Upper lobe of left lung (tissue), 6 donors: ENCODE measurements at regions not wholly inside any gene's neighbourhood (a gene's known extent, or its start where the extent isn't known, plus 50 kb on each side); places are given as distances from the start of the nearest gene placed in this dataset.

Experiments used
- ATAC-seq, 2 donors: fragments of 200-7000 bp; cut with Tn5 transposase; one replicate each; pipeline ENCODE4 v1.9.1; 2022; ENCODE audit warnings: mild to moderate bottlenecking in 2 of 2, moderate library complexity in 2 of 2; ENCODE audit not compliant: low FRiP score in 2 of 2
- DNase-seq, 2 donors: peaks; one replicate each; pipeline ENCODE4 v3.0.0-alpha.2; 2019 to 2020
- H3K27ac ChIP-seq, 4 donors: fragments of 200-600 bp; sonication (generic); one replicate each; pipeline ENCODE4 v1.5.1; 2016 to 2019
- H3K27me3 ChIP-seq, 4 donors: fragments of 200-600 bp; sonication (generic); one replicate each; pipeline ENCODE4 v1.5.1; 2017 to 2019
- H3K36me3 ChIP-seq, 4 donors: fragments of 200-600 bp; sonication (generic); one replicate each; pipeline ENCODE4 v1.5.1; 2016 to 2019
- H3K4me1 ChIP-seq, 4 donors: fragments of 200-600 bp; sonication (generic); one replicate each; pipeline ENCODE4 v1.5.1; 2018 to 2019
- H3K4me3 ChIP-seq, 4 donors: fragments of 200-600 bp; sonication (generic); one replicate each; pipeline ENCODE4 v1.5.1; 2017 to 2019; ENCODE audit warnings: mild to moderate bottlenecking in 2 of 4, moderate library complexity in 1 of 4
- H3K9me3 ChIP-seq, 4 donors: fragments of 200-600 bp; sonication (generic); one replicate each; pipeline ENCODE4 v1.5.1; 2018 to 2019
- CTCF ChIP-seq, 6 experiments: fragments of 450-650 bp in 4 of 6; fragments of 200-600 bp in 2 of 6; sonication (generic) in 2 of 6; IDR thresholded peaks; one replicate each; pipeline ENCODE4 v1.5.1; 2016 to 2019; ENCODE audit warnings: antibody characterized with exemption in 6 of 6
- EP300 ChIP-seq, 4 donors: sonication (generic); formaldehyde crosslinking; IDR thresholded peaks; one replicate each; pipeline ENCODE4 v1.5.1; 2017; ENCODE audit warnings: antibody characterized with exemption in 4 of 4, control low read depth in 2 of 4
- POLR2A ChIP-seq, 4 donors: fragments of 450-650 bp; IDR thresholded peaks; one replicate each; pipeline ENCODE4 v1.5.1; 2016 to 2017; ENCODE audit warnings: antibody characterized with exemption in 4 of 4, mild to moderate bottlenecking in 2 of 4
- POLR2AphosphoS5 ChIP-seq, 2 donors: sonication (generic); formaldehyde crosslinking; IDR thresholded peaks; one replicate each; pipeline ENCODE4 v1.5.1; 2017; ENCODE audit warnings: antibody characterized with exemption in 2 of 2
- WGBS, 2 donors: methylation state at CpG; one replicate each; pipeline ENCODE4 v1.1.5; 2017 to 2018; 5-methylcytosine and 5-hydroxymethylcytosine counted together
- donor health status: DM: no; HTN: no; CAD: no; lungs with moderate emphysema.
- donor health status: DM: no; HTN: yes; CAD: no; lungs with severe emphysema.

- DNase-seq (no peak), ATAC-seq (no peak)
- no peaks in the 10 kb centered on the region for H3K9me3 ChIP-seq
- H3K4me3 ChIP-seq, result no peak overlapping the region
- no peaks in the 10 kb centered on the region for H3K27me3 ChIP-seq
- no peak overlapping the region for H3K27ac ChIP-seq
- no peaks in the 10 kb centered on the region for H3K36me3 ChIP-seq
- 60 to 81% methylated on average over 1 of the region's 1 CpG for WGBS, 2 donors
- H3K4me1 ChIP-seq, result no peaks in the 10 kb centered on the region
- no peak for TF ChIP-seq EP300 (IDR thresholded peaks at IDR 0.05)
- TF ChIP-seq POLR2AphosphoS5 (IDR thresholded peaks at IDR 0.05), result no peak
- no peak for TF ChIP-seq POLR2A (IDR thresholded peaks at IDR 0.05)
- TF ChIP-seq CTCF (IDR thresholded peaks at IDR 0.05), result no peak
Observed at GRCh38 chr3:95883801-95884200, 930.6 kb upstream of the EPHA6 start.

DNA sequence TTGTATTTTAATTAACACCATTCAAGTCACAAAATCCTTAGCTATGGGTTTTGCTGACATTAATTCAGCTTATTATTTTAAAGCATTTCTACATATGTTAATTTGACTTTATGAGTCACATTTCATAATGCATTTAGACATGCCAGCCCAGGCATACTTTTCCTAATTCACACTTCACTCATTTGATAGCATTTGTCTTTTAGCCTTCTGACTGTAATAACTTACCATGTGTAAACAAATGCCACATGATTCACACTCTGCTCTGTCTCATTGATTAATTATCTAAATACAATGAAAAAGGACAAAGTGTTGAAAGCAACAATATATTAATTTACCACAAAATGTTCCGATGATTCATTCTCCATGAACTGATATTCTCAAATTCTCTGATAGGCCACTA lies 927.8 kb upstream of the EPHA6 start:
- H3K4me1 ChIP-seq, result no peaks in the 10 kb centered on the region
- no peaks in the 10 kb centered on the region for H3K36me3 ChIP-seq
- ATAC-seq (no peak), DNase-seq (no peak)
- H3K27me3 ChIP-seq, result no peaks in the 10 kb centered on the region
- TF ChIP-seq EP300 (IDR thresholded peaks at IDR 0.05) (no peak), CTCF (IDR thresholded peaks at IDR 0.05) (no peak), POLR2AphosphoS5 (IDR thresholded peaks at IDR 0.05) (no peak), POLR2A (IDR thresholded peaks at IDR 0.05) (no peak)
- no peak overlapping the region for H3K4me3 ChIP-seq
- 90 to 92% methylated on average over 1 of the region's 1 CpG for WGBS, 2 donors
- H3K9me3 ChIP-seq, result no peaks in the 10 kb centered on the region
- no peak overlapping the region for H3K27ac ChIP-seq

DNA sequence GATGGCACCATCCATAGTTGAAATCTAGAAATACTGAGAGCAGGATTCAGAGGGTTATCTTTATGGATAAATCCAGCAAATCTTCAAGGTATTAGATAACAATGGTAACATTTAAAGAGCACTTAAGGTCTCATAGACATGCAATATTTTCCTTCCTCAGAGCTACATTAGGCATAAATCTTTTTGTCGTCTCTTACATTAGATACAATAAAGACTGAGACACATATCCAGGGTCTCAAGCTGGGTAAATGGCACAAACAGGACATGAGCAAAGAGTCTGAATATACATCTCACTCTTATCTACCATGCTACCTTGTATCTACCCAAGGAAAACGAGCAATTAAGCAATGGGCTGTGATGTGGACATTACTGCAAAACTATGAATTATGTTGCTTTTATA lies 927.3 kb upstream of the EPHA6 start:
- Histone ChIP-seq H3K27me3 (no peaks in the 10 kb centered on the region), H3K27ac (no peak overlapping the region), H3K36me3 (no peaks in the 10 kb centered on the region), H3K4me1 (no peaks in the 10 kb centered on the region), H3K9me3 (no peaks in the 10 kb centered on the region), H3K4me3 (no peak overlapping the region)
- TF ChIP-seq POLR2A (IDR thresholded peaks at IDR 0.05) (no peak), POLR2AphosphoS5 (IDR thresholded peaks at IDR 0.05) (no peak), CTCF (IDR thresholded peaks at IDR 0.05) (no peak), EP300 (IDR thresholded peaks at IDR 0.05) (no peak)
- no peak for ATAC-seq
- DNase-seq, result no peak
- WGBS, 2 donors, result 69 to 70% methylated on average over 2 of the region's 2 CpGs

DNA sequence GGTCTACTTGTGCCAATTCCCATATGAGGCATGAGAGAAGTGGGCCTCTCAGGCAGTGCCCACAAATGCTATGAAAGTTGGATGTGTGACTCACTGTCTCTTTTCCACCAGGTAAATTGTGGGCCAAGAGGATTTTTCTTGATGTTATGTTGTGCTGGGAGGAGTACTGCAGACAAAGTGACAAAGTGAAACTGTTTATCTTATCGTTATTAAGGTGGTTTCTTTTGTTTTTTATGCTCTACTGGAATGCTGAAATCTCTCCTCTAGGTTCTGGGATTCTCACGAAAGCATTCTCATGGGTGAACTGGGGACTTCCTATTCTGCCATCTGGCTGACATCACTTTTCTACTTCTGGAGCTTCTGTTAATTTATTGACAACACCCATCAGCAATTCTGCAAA lies 919.6 kb upstream of the EPHA6 start:
- DNase-seq, result no peak
- Histone ChIP-seq H3K27me3 (no peaks in the 10 kb centered on the region), H3K4me3 (no peak overlapping the region), H3K4me1 (no peaks in the 10 kb centered on the region), H3K27ac (no peak overlapping the region), H3K36me3 (no peaks in the 10 kb centered on the region), H3K9me3 (peaks cover 0 to 13% (median 2%) of the 10 kb centered on the region in 4 donors)
- TF ChIP-seq POLR2A (IDR thresholded peaks at IDR 0.05) (no peak), POLR2AphosphoS5 (IDR thresholded peaks at IDR 0.05) (no peak), EP300 (IDR thresholded peaks at IDR 0.05) (no peak), CTCF (IDR thresholded peaks at IDR 0.05) (no peak)
- ATAC-seq, result no peak
- 66 to 77% methylated on average over 2 of the region's 2 CpGs for WGBS, 2 donors

DNA sequence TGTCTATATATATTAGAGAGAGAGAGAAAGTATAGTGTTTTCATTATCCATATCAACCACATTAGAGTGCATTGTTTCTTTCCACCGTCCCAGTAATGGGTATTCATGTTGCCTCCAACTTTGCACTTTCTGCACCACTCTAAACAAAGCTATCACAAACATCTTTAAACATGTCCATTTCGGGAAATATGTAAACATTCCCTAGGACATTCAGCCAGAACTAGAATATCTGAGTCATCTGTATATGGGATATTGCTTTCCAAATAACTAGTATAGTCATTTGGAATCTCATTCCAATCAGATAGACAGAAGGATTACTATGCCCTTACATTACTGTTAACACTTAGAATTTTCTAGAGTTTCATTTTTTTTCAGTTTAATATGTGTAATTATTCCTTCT lies 914.9 kb upstream of the EPHA6 start:
- Histone ChIP-seq H3K9me3 (peaks cover 0 to 2% (median 0%) of the 10 kb centered on the region in 4 donors), H3K4me3 (no peak overlapping the region), H3K4me1 (no peaks in the 10 kb centered on the region), H3K36me3 (no peaks in the 10 kb centered on the region), H3K27ac (no peak overlapping the region), H3K27me3 (no peaks in the 10 kb centered on the region)
- no peak for TF ChIP-seq CTCF (IDR thresholded peaks at IDR 0.05)
- no peak for TF ChIP-seq EP300 (IDR thresholded peaks at IDR 0.05)
- no peak for TF ChIP-seq POLR2A (IDR thresholded peaks at IDR 0.05)
- no peak for TF ChIP-seq POLR2AphosphoS5 (IDR thresholded peaks at IDR 0.05)
- 52 to 60% methylated on average over 2 of the region's 2 CpGs for whole genome bisulfite sequencing, 2 donors
- ATAC-seq (no peak), DNase-seq (no peak)
